Neutrophil (primary cell): ENCODE measurements at regions not wholly inside any gene's neighbourhood (a gene's known extent, or its start where the extent isn't known, plus 50 kb on each side); places are given as distances from the start of the nearest gene placed in this dataset.

Experiments used
- H3K27ac ChIP-seq: fragments of 200-600 bp; sonication (generic); 2 replicates; pipeline ENCODE4 v1.5.1; 2016; ENCODE audit warnings: mild to moderate bottlenecking, moderate library complexity
- H3K27me3 ChIP-seq: fragments of 200-600 bp; sonication (generic); 2 replicates; pipeline ENCODE4 v1.6.0; 2016; ENCODE audit warnings: mild to moderate bottlenecking
- H3K36me3 ChIP-seq: fragments of 200-600 bp; sonication (generic); 2 replicates; pipeline ENCODE4 v1.5.1; 2017
- H3K4me1 ChIP-seq, 2 experiments: fragments of 200-600 bp in 1 of 2; sonication (generic) in 1 of 2; 1 replicate in 1 of 2; 2 replicates in 1 of 2; pipeline versions ENCODE4 v1.5.1 to v1.6.1; 2013 to 2016; ENCODE audit warnings: low read depth in 1 of 2, low read length in 1 of 2, mild to moderate bottlenecking in 1 of 2, moderate library complexity in 1 of 2; ENCODE audit not compliant: control insufficient read depth in 1 of 2, insufficient read depth in 1 of 2
- H3K4me3 ChIP-seq, 2 experiments: fragments of 200-600 bp in 1 of 2; sonication (generic) in 1 of 2; 1 replicate in 1 of 2; 2 replicates in 1 of 2; pipeline ENCODE4 v1.5.1; 2013 to 2016; ENCODE audit warnings: low read depth in 1 of 2, low read length in 1 of 2, mild to moderate bottlenecking in 1 of 2, moderate library complexity in 1 of 2
- H3K9me3 ChIP-seq: fragments of 200-600 bp; sonication (generic); 2 replicates; pipeline ENCODE4 v1.5.1; 2016
- TF ChIP-seq, protein P1 (sequence below): fragments of 200-600 bp; sonication (generic); IDR thresholded peaks from 2 replicates; pipeline ENCODE4 v1.5.1; 2016; ENCODE audit warnings: antibody characterized with exemption

DNA sequence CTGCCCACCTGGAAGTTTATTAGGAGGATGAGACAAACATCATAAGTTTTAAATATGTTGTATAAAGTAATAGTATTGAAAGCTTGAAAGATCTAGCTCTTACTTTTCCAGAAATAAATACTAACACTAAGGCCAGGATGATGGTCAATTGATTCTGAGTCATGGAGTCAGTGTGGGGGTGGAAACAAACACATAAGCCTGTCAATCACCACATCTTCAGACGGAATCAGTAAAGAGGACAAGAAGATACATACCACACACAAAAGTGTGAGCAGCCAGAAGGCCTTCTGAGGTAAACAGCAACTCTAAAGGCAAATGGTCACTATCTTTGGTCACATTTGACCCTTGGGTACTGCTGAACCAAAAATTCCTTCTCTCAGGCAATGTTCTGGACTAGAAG lies 365.0 kb upstream of the RASGEF1B start:
- TF ChIP-seq, protein P1, sequence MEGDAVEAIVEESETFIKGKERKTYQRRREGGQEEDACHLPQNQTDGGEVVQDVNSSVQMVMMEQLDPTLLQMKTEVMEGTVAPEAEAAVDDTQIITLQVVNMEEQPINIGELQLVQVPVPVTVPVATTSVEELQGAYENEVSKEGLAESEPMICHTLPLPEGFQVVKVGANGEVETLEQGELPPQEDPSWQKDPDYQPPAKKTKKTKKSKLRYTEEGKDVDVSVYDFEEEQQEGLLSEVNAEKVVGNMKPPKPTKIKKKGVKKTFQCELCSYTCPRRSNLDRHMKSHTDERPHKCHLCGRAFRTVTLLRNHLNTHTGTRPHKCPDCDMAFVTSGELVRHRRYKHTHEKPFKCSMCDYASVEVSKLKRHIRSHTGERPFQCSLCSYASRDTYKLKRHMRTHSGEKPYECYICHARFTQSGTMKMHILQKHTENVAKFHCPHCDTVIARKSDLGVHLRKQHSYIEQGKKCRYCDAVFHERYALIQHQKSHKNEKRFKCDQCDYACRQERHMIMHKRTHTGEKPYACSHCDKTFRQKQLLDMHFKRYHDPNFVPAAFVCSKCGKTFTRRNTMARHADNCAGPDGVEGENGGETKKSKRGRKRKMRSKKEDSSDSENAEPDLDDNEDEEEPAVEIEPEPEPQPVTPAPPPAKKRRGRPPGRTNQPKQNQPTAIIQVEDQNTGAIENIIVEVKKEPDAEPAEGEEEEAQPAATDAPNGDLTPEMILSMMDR = no peak
- H3K27me3 ChIP-seq = no peaks in the 10 kb centered on the region
- no peaks in the 10 kb centered on the region for H3K9me3 ChIP-seq

DNA sequence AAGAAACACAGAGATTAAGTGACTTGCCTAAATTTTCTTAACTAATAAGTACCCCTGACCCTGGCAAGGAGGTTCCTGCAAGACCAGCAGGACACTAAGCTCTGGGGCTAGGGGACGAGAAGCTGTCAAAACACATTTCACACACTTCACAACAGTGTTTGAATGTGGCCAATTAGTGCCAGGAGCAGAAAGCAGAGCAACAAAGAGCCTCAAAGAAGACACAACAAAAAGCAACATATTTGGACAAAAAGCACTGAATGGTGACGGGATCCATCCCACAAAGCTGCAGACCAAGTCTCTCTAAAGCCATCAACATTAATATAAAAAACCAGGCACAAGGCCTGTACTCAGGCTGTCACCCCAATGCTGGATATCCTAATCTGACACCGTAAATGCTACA lies 361.9 kb upstream of the RASGEF1B start:
- Histone ChIP-seq H3K4me3 (no peak overlapping the region), H3K27ac (no peak overlapping the region)
- TF ChIP-seq, protein P1 = no peak

More for the DNA sequence above, 365.0 kb upstream of the RASGEF1B start:
- H3K4me3 ChIP-seq = no peak overlapping the region
- H3K4me1 ChIP-seq = no peaks in the 10 kb centered on the region
- H3K36me3 ChIP-seq = no peaks in the 10 kb centered on the region
- no peak overlapping the region for H3K27ac ChIP-seq

DNA sequence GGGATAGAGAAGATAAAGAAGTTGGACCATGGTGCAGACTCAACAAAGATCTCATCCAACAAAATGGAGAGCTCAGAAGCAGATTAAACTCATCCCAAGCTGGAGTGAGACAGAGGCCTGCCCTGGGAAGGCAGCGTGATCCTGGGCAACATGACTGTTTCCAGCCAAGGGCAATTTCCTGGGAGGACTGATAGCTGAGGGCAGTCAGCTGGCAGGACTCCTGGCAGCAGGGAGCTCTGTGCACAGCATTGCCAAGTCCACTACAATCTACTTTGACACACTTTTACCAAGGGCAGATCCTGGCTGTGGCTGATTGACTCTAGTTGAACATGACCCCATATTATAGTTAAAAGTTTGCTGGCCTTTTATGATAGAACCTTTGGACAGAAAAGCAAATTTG lies 357.3 kb upstream of the RASGEF1B start:
- no peaks in the 10 kb centered on the region for H3K27me3 ChIP-seq
- H3K9me3 ChIP-seq = no peaks in the 10 kb centered on the region
- no peaks in the 10 kb centered on the region for H3K36me3 ChIP-seq
- TF ChIP-seq, protein P1 = no peak
- no peak overlapping the region for H3K4me3 ChIP-seq
- no peaks in the 10 kb centered on the region for H3K4me1 ChIP-seq
- H3K27ac ChIP-seq = no peak overlapping the region

More for the DNA sequence above, 361.9 kb upstream of the RASGEF1B start:
- Histone ChIP-seq H3K27me3 (no peaks in the 10 kb centered on the region), H3K36me3 (no peaks in the 10 kb centered on the region), H3K4me1 (no peaks in the 10 kb centered on the region), H3K9me3 (no peaks in the 10 kb centered on the region)

DNA sequence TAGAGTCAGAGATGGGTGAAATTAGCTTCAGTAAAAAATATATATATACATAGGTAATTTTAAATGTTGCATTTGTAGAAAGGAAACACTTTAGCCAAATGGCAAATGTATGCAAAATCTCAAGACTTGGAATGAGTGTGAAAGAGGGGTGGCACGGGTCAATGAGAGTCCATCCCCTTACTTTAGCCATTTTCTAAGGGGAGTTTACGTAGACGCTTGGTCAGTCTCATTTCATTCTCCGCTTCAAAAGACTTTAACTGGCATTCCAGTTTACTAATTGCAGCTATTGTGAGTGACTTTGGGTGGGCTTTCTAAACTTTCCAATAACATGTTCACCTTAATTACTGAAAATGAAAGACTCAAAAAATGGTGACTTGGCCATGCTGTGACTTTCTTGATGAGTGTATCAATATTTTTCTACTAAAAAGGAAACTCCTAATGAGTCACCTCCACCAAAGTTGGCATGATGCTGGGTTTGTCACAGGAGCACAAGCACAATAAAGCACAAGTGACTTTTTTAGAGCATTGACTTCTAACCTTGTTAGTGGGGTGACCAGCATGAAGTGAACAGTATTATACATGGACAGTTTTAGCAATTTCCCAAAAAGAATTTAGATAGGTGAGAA lies 356.0 kb upstream of the RASGEF1B start:
- Histone ChIP-seq H3K4me1 (no peaks in the 10 kb centered on the region), H3K27me3 (no peaks in the 10 kb centered on the region), H3K36me3 (no peaks in the 10 kb centered on the region), H3K9me3 (no peaks in the 10 kb centered on the region), H3K4me3 (no peak overlapping the region), H3K27ac (no peak overlapping the region)
- TF ChIP-seq, protein P1 = no peak

DNA sequence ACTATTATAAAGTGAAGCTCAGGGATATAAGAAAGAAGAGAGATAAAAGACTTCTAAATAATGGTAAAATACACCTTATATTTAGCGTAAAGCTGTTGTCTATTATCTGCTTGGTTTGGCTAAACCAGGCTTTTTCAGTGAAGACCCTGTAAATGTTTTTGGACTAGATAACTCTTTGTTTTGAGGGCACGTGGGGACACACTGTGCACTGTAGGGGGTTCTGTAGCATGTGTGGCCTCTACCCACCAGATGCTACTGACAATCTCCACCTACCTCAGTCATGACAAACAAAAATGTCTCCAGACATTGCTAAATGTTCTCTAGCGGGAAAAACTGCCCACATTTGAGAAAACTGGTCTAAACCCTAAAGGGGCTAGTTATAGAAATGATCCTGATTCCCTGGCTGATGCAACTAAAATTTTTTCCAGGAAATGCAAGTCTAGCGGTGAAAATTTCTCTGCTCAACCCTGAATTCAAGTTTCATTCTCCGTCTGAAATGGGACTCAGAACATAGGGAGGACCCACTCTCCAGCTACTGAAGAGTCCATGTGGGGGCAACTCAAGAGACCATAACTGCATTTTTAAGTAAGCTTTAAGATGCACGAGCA lies 355.2 kb upstream of the RASGEF1B start:
- H3K4me3 ChIP-seq = no peak overlapping the region
- no peaks in the 10 kb centered on the region for H3K27me3 ChIP-seq
- H3K9me3 ChIP-seq = no peaks in the 10 kb centered on the region
- no peaks in the 10 kb centered on the region for H3K36me3 ChIP-seq
- no peak overlapping the region for H3K27ac ChIP-seq
- H3K4me1 ChIP-seq = no peaks in the 10 kb centered on the region
- TF ChIP-seq, protein P1 = no peak
